ENCODE measurements at regions not wholly inside any gene's neighbourhood (a gene's known extent, or its start where the extent isn't known, plus 50 kb on each side); places are given as distances from the start of the nearest gene placed in this dataset.

DNA sequence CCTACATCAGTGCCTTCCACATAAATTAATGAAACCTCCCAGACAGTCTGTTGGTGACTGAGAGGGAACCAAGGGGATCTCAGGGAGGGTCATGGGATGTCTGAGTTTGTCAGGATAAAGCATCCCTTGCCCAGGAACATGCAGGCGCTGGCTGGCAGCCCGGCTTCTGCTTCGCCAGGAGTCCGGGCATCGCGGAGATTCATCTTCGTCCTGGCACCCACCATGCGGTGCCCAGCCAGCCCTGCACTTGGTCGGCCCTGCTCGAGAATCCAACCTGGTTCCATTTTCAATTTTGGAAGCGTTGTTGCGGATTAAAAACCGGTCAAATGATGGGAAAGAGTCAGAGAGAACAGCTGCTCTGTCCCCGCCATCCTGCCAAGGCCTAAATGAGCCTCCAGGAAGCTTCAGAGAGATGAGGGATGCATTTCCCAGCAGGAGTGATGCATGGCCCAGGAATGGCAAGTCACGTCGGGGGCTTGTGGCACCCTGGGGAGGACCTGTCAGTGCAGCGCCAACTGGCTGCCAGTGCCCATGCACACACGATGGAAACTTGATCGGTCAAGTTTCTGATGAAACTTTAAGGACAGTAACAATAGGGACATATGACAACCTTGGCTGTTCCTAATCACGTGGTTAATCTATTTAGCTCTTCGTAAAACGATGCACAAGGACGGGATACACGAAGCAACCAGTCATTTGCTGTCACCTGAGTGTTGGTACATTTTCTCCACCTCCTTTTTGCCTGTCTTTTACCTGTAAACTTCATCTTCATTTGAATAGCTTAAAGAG, 260.8 kb upstream of the MKI67 start:
- TF ChIP-seq, protein P1, sequence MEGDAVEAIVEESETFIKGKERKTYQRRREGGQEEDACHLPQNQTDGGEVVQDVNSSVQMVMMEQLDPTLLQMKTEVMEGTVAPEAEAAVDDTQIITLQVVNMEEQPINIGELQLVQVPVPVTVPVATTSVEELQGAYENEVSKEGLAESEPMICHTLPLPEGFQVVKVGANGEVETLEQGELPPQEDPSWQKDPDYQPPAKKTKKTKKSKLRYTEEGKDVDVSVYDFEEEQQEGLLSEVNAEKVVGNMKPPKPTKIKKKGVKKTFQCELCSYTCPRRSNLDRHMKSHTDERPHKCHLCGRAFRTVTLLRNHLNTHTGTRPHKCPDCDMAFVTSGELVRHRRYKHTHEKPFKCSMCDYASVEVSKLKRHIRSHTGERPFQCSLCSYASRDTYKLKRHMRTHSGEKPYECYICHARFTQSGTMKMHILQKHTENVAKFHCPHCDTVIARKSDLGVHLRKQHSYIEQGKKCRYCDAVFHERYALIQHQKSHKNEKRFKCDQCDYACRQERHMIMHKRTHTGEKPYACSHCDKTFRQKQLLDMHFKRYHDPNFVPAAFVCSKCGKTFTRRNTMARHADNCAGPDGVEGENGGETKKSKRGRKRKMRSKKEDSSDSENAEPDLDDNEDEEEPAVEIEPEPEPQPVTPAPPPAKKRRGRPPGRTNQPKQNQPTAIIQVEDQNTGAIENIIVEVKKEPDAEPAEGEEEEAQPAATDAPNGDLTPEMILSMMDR (IDR thresholded peaks at IDR 0.05; ENCODE audit: low read depth, low read length), result no peak
- TF ChIP-seq EZH2phosphoT487 (IDR thresholded peaks at IDR 0.05; ENCODE audit: low read depth), result no peak

Data from OCI-LY3 (cell line).